ENCODE measurements at regions not wholly inside any gene's neighbourhood (a gene's known extent, or its start where the extent isn't known, plus 50 kb on each side); places are given as distances from the start of the nearest gene placed in this dataset.

- TF ChIP-seq, protein P1, sequence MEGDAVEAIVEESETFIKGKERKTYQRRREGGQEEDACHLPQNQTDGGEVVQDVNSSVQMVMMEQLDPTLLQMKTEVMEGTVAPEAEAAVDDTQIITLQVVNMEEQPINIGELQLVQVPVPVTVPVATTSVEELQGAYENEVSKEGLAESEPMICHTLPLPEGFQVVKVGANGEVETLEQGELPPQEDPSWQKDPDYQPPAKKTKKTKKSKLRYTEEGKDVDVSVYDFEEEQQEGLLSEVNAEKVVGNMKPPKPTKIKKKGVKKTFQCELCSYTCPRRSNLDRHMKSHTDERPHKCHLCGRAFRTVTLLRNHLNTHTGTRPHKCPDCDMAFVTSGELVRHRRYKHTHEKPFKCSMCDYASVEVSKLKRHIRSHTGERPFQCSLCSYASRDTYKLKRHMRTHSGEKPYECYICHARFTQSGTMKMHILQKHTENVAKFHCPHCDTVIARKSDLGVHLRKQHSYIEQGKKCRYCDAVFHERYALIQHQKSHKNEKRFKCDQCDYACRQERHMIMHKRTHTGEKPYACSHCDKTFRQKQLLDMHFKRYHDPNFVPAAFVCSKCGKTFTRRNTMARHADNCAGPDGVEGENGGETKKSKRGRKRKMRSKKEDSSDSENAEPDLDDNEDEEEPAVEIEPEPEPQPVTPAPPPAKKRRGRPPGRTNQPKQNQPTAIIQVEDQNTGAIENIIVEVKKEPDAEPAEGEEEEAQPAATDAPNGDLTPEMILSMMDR (conservative IDR thresholded peaks at IDR 0.05 in 1 of 2, IDR thresholded peaks at IDR 0.05 in 1 of 2; ENCODE audit: extremely low read depth in 1 of 2, insufficient read depth in 1 of 2, low read depth in 1 of 2, low read length in 2 of 2): no peak
- TF ChIP-seq EZH2 (IDR thresholded peaks at IDR 0.05; ENCODE audit: borderline replicate concordance, low read length): no peak
These were observed 133.8 kb upstream of the TWIST2 start for GRCh38 chr2:238714038-238714528.
